ENCODE measurements at regions not wholly inside any gene's neighbourhood (a gene's known extent, or its start where the extent isn't known, plus 50 kb on each side); places are given as distances from the start of the nearest gene placed in this dataset.

GRCh38 chr17:73788111-73788510 is 143.9 kb upstream of the SDK2 start:
- no peak for DNase-seq (ENCODE audit: low read depth, low spot score)
- no peak for ATAC-seq
- ChIA-PET CTCF (interaction anchor here (0.7 kb wide), 1 partner anchor 18 kb away, joined by 3 read pairs; no protein-coding TSS in a partner anchor), POLR2A (no interaction called here)
- intact Hi-C loops (cut with micrococcal nuclease; ENCODE audit: unreplicated experiment) = no loop called here
- Histone ChIP-seq H3K9me3 (ENCODE audit: control insufficient read depth, insufficient read depth, low read depth, low read length) (no peaks in the 10 kb centered on the region), H3K36me3 (ENCODE audit: control insufficient read depth, insufficient read depth, low read length) (no peaks in the 10 kb centered on the region; the same call in 1 of the 2 replicates), H3K4me3 (ENCODE audit: low read depth in 2 of 2, low read length in 2 of 2) (no peak overlapping the region), H3K27ac (ENCODE audit: low read length) (no peak overlapping the region), H3K4me1 (ENCODE audit: control insufficient read depth, insufficient read depth, low read length) (no peaks in the 10 kb centered on the region), H3K27me3 (ENCODE audit: control insufficient read depth, insufficient read depth, low read length) (peaks cover 42% of the 10 kb centered on the region)
- in situ Hi-C loops (cut with HindIII; ENCODE audit: low pct_unique_long_range_greater_than_20kb, low sequenced_read_pairs) = no loop called here
- BruUV-seq (replicated peaks) = no TSS peak
- TF ChIP-seq CTCF (IDR thresholded peaks at IDR 0.05) (no peak), SIN3A (IDR thresholded peaks at IDR 0.05; ENCODE audit: borderline replicate concordance, insufficient read depth, low read depth, low read length) (no peak), POLR2AphosphoS5 (IDR thresholded peaks at IDR 0.05; ENCODE audit: low read depth, low read length) (no peak), REST (IDR thresholded peaks at IDR 0.05; ENCODE audit: insufficient read depth in 1 of 2, low read depth in 2 of 2, low read length in 1 of 2) (no peak), TCF7L2 (IDR thresholded peaks at IDR 0.05; ENCODE audit: low read depth, low read length) (no peak)

- BruUV-seq (replicated peaks) = no TSS peak
- H3K36me3 ChIP-seq (ENCODE audit: control insufficient read depth, insufficient read depth, low read length) = no peaks in the 10 kb centered on the region; the same call in 1 of the 2 replicates
- H3K27ac ChIP-seq (ENCODE audit: low read length) = no peak overlapping the region
- no peaks in the 10 kb centered on the region for H3K4me1 ChIP-seq (ENCODE audit: control insufficient read depth, insufficient read depth, low read length)
- H3K27me3 ChIP-seq (ENCODE audit: control insufficient read depth, insufficient read depth, low read length) = peaks cover 35% of the 10 kb centered on the region
- POLR2A ChIA-PET = no interaction called here
- DNase-seq (ENCODE audit: low read depth, low spot score) (no peak), ATAC-seq (no peak)
- H3K4me3 ChIP-seq (ENCODE audit: low read depth in 2 of 2, low read length in 2 of 2) = no peak overlapping the region
- intact Hi-C loops (cut with micrococcal nuclease; ENCODE audit: unreplicated experiment) = no loop called here
- CTCF ChIA-PET = no interaction called here
- in situ Hi-C loops (cut with HindIII; ENCODE audit: low pct_unique_long_range_greater_than_20kb, low sequenced_read_pairs) = no loop called here
- H3K9me3 ChIP-seq (ENCODE audit: control insufficient read depth, insufficient read depth, low read depth, low read length) = no peaks in the 10 kb centered on the region
- no peak for TF ChIP-seq POLR2AphosphoS5 (IDR thresholded peaks at IDR 0.05; ENCODE audit: low read depth, low read length)
- no peak for TF ChIP-seq CTCF (IDR thresholded peaks at IDR 0.05)
Observed at GRCh38 chr17:73791121-73791520, 146.9 kb upstream of the SDK2 start.

GRCh38 chr17:73791631-73792030 is 147.4 kb upstream of the SDK2 start:
- intact Hi-C loops (cut with micrococcal nuclease; ENCODE audit: unreplicated experiment) = no loop called here
- Histone ChIP-seq H3K27me3 (ENCODE audit: control insufficient read depth, insufficient read depth, low read length) (peaks cover 30% of the 10 kb centered on the region), H3K4me3 (ENCODE audit: low read depth in 2 of 2, low read length in 2 of 2) (no peak overlapping the region), H3K4me1 (ENCODE audit: control insufficient read depth, insufficient read depth, low read length) (no peaks in the 10 kb centered on the region), H3K9me3 (ENCODE audit: control insufficient read depth, insufficient read depth, low read depth, low read length) (no peaks in the 10 kb centered on the region), H3K36me3 (ENCODE audit: control insufficient read depth, insufficient read depth, low read length) (no peaks in the 10 kb centered on the region), H3K27ac (ENCODE audit: low read length) (no peak overlapping the region)
- no peak for DNase-seq (ENCODE audit: low read depth, low spot score)
- in situ Hi-C loops (cut with HindIII; ENCODE audit: low pct_unique_long_range_greater_than_20kb, low sequenced_read_pairs) = no loop called here
- no peak for ATAC-seq
- no TSS peak for BruUV-seq (replicated peaks)
- ChIA-PET POLR2A (no interaction called here), CTCF (no interaction called here)
- TF ChIP-seq POLR2AphosphoS5 (IDR thresholded peaks at IDR 0.05; ENCODE audit: low read depth, low read length) = no peak
- TF ChIP-seq TCF7L2 (IDR thresholded peaks at IDR 0.05; ENCODE audit: low read depth, low read length) = no peak
- TF ChIP-seq CTCF (IDR thresholded peaks at IDR 0.05) = no peak
- no peak for TF ChIP-seq SIN3A (IDR thresholded peaks at IDR 0.05; ENCODE audit: borderline replicate concordance, insufficient read depth, low read depth, low read length)
- no peak for TF ChIP-seq REST (IDR thresholded peaks at IDR 0.05; ENCODE audit: insufficient read depth in 1 of 2, low read depth in 2 of 2, low read length in 1 of 2)

Data from Panc1 (cell line).